Stimulated activated effector memory CD8-positive, alpha-beta T cell treated with anti-CD3 and anti-CD28 coated beads, Interleukin-12 subunit alpha, Interleukin-12 subunit beta, amount 100 ng/mL, for 72 hours (primary cell): ENCODE measurements at regions not wholly inside any gene's neighbourhood (a gene's known extent, or its start where the extent isn't known, plus 50 kb on each side); places are given as distances from the start of the nearest gene placed in this dataset.
"Not testable (repeated sequence)": the region's sequence is repeated elsewhere in the genome, so short reads cannot be mapped to it uniquely, and the experiment has no call there.

Source experiments
- ATAC-seq: fragments of 150-1000 bp; cut with Tn5 transposase; 2 replicates; pipeline ENCODE4 v1.10.0; 2021
- DNase-seq, 2 donors: peaks; one replicate each; pipeline ENCODE4 v3.0.0; 2021 to 2022; ENCODE audit warnings: low spot score in 2 of 2
- H3K27ac Mint-ChIP-seq: one replicate; pipeline ENCODE4 v1.8.0; 2022; ENCODE audit warnings: mild to moderate bottlenecking, mixed read lengths
- H3K36me3 Mint-ChIP-seq: one replicate; pipeline ENCODE4 v1.8.0; 2022; ENCODE audit warnings: mild to moderate bottlenecking, mixed read lengths
- H3K4me1 Mint-ChIP-seq: one replicate; pipeline ENCODE4 v1.8.0; 2022; ENCODE audit warnings: mixed read lengths
- H3K4me3 Mint-ChIP-seq: one replicate; pipeline ENCODE4 v1.8.0; 2022; ENCODE audit warnings: mild to moderate bottlenecking, mixed read lengths
- H3K9me3 Mint-ChIP-seq: one replicate; pipeline ENCODE4 v1.8.0; 2022; ENCODE audit warnings: mixed read lengths

DNA sequence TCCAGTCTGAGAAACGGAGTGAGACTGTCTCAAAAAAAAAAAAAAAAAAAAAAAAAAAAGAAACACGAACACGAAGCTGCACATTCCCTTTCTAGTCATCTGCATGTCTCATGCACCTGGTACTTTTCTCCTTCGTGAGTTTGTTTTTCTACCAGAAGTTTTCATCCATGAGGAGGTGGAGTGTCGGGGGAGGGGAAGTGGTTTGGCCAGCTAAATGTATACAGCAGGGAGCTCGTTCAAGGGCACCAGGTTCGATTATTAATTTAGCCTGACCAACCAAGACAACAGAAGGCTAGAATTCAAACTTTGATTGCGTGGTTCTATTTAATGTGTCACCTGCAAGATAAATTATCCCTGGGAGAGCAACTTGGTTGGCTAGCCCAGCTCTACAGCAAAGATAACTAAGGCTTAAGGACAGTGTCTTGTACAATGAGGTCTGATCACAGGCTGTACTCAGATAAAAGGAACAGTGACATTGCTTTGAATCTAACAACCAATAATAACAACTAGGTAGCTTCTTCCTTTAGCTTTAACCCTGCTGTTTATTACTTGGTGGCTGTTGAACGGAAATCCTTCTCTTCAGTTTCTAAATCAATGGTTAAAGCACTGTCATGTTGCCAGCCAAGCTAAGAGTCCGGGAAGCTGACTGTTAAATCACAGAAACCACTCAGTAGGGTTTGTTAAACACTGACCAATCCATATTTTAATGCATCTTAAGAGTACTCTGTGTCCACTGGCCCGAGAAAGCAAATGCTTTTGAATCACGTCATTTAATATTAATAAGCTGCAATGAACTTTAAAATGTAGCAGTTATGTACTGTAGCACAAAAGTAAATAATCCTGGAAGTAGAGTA lies 98.4 kb upstream of the STARD13 start:
- Mint-ChIP-seq H3K36me3 (no peaks in the 10 kb centered on the region), H3K27ac (no peak overlapping the region), H3K9me3 (no peaks in the 10 kb centered on the region), H3K4me1 (no peaks in the 10 kb centered on the region), H3K4me3 (no peak overlapping the region)
- no peak for DNase-seq
- no peak for ATAC-seq

DNA sequence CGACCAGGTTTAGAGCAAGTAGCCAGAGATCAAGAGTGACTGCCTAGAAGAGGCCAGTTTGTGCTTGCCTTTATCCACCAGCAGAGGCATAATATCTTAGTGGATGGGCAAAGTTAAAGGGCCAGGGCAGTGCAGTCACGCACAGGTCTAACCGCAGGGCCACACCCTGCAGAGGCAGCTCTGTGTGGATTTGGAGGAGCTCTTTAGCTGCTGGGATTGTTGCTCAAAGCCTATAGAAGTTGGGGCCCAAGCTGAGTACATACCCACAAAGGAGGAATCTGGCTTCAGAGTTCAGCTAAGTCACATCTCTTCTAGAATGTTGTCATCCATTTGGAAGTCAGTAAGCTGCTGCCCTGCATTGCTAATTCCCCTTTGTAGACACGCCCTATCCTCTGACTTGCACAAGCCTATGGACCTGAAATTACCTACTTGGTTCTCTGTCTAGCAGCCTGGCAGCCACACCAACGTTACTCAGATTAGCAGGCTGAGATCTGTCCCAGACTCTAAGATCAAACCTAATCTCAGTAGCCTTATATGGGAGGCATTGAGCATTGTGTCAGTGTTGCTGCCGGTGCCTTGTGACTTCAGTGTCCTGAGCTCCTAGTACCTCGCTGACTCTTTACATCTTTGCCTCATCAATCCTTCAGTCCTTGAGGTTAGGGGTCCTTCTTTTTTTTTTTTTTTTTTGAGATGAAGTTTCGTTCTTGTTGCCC lies 102.9 kb upstream of the STARD13 start:
- no peaks in the 10 kb centered on the region for H3K9me3 Mint-ChIP-seq
- H3K4me1 Mint-ChIP-seq = no peaks in the 10 kb centered on the region
- DNase-seq (no peak), ATAC-seq (peak; percentile 47)
- H3K4me3 Mint-ChIP-seq = no peak overlapping the region
- H3K36me3 Mint-ChIP-seq = no peaks in the 10 kb centered on the region
- no peak overlapping the region for H3K27ac Mint-ChIP-seq

DNA sequence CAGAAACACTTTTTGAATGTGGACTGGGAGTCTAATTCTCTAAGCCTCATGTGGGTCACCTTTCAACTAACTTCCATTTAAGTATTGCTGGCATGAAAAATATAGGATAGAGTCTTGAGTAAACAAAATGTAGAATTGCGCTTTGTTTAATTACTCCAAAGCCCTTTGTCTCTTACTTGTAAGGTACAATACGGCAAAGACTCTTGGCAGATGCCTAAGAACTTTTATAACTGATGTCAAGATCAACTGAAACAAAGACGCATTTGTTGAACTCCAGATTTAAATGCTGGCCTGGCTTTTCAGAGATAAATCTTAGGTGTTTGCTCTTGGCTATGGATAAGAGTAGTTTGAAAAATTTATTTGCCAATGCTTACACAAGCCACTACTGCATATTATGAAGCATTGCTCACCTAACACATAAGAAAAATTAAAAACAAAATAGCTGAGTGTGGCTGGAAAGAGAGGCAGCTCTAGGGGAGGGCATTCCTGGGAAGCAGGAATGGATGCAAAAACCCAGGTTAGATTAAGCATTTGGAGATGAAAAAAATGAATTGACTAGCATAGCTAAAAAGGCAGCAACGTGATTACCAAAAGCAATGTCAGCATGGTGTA lies 107.3 kb upstream of the STARD13 start:
- no peaks in the 10 kb centered on the region for H3K4me1 Mint-ChIP-seq
- no peak for DNase-seq
- H3K9me3 Mint-ChIP-seq = no peaks in the 10 kb centered on the region

DNA sequence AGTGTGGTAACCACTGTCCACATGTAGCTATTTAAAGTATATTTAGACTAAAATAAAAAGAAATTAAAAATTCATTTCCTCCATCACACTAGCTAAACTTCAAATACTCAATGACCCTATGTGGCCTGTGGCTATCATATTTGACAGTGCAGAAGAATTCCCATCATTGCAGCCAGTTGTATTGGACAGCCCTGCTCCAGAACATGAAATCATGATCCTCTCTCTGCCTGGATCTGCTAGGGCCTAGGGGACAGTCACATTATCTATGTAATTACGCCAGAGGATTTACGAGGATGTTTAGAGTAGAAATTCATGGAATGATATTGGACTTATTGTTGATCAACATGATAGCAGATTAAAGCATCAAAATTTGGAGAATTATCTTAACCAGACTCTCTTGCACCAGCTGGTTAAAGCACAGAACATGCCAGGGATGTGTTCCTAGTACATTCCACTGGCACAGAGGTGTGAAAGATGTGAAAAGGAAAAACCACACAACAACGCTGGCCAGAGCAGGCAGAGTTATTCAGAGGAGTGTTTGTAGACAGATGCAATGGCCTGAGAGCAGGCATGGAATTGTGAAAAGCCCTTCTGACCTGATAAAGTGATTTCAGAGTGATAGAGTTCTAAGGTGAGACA lies 108.9 kb upstream of the STARD13 start:
- Mint-ChIP-seq H3K4me3 (no peak overlapping the region), H3K36me3 (no peaks in the 10 kb centered on the region), H3K27ac (no peak overlapping the region), H3K9me3 (no peaks in the 10 kb centered on the region), H3K4me1 (no peaks in the 10 kb centered on the region)
- no peak for DNase-seq
- ATAC-seq = no peak

More for the DNA sequence above, 107.3 kb upstream of the STARD13 start:
- Mint-ChIP-seq H3K36me3 (no peaks in the 10 kb centered on the region), H3K4me3 (no peak overlapping the region), H3K27ac (no peak overlapping the region)
- no peak for ATAC-seq

DNA sequence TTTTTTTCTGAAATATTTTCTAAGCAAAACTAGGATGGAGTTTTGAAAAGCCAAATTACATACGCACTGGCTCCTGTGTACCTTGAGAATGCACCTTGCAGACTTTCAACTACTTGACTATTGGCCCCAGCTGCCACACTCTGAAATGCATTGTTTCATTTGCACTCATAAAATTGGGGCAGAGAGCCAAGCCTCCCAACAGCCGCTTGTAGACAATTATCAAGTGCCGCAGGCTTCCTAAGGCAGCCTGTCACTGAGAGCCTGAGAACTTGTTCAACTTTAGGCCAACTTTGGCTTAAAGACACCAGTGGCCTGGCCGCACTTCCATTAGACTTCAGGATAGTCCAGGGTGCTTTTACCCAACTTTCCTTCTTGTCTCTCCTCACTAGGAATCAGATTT lies 115.7 kb upstream of the STARD13 start:
- Mint-ChIP-seq H3K9me3 (no peaks in the 10 kb centered on the region), H3K4me3 (no peak overlapping the region), H3K36me3 (no peaks in the 10 kb centered on the region), H3K4me1 (no peaks in the 10 kb centered on the region), H3K27ac (no peak overlapping the region)
- no peak for DNase-seq
- no peak for ATAC-seq

DNA sequence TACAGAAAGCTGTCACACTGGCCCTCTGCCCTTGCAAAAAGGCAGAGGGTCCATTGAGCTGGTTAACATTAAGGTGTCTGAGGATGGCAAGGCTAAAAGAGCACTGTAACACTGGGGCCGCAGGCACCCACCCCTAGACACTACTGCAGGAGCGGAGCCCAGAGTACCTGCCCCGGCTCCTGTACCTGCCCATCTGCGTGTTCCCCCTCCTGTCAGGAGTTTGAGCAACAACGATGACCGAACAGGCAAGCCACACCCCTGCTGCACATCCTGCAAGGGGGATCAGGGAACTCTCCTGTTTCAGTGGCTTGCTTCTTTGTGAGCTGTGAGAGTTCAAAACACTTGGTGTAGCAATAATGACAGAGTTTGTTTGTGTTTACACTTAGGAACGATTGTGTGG lies 117.4 kb upstream of the STARD13 start:
- Mint-ChIP-seq H3K4me1 (no peaks in the 10 kb centered on the region), H3K9me3 (no peaks in the 10 kb centered on the region), H3K4me3 (no peak overlapping the region), H3K27ac (no peak overlapping the region), H3K36me3 (no peaks in the 10 kb centered on the region)
- DNase-seq = no peak
- ATAC-seq = no peak

DNA sequence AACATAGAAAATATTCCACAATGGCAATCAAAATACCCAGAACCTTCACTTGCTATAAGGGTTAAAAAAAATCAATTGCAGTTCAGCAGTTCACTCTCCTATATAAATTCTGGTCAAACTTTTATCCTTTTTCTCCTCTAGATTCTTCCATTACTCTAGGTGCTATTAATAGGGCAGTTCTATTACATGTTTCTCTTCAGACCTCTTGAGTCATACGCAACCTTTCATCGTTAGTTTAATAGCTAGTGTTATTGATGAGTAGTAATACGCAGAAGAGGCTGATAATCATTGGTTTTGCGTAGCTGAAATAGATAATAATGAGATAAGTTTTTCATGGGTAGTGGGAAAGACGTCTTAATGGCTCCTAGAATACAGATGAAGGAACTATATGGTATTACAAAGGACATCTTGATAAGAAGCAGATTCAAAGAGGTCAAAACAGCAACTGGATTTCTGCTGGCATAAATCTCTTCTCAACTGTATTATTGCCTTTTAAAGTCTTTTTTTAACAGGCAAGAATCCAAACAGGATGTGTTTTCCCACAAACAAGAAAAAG lies 118.3 kb upstream of the STARD13 start:
- DNase-seq = no peak
- ATAC-seq = no peak

DNA sequence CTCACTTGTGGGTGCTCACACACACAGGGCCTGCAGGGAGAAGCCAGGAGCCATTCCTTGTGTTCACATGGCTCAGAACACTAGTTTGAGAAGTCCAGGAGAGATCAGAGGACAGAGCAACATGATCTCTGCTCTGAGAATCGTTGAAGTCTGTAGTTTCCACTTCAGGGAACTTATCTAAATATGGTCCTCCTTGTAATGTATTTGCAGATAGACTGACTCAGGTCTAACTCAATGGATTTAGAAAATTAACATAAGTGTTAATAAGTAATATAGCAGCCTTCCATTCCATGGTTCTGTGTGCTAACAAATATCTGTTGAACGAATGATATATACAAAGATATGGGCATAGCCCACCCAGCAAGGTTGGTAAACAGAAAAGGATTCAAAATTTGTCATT lies 119.8 kb upstream of the STARD13 start:
- Mint-ChIP-seq H3K9me3 (no peaks in the 10 kb centered on the region), H3K27ac (no peak overlapping the region), H3K4me1 (no peaks in the 10 kb centered on the region), H3K36me3 (no peaks in the 10 kb centered on the region), H3K4me3 (no peak overlapping the region)
- DNase-seq = no peak
- ATAC-seq = no peak

More for the DNA sequence above, 118.3 kb upstream of the STARD13 start:
- Mint-ChIP-seq H3K9me3 (no peaks in the 10 kb centered on the region), H3K4me3 (no peak overlapping the region), H3K4me1 (no peaks in the 10 kb centered on the region), H3K36me3 (no peaks in the 10 kb centered on the region), H3K27ac (no peak overlapping the region)

DNA sequence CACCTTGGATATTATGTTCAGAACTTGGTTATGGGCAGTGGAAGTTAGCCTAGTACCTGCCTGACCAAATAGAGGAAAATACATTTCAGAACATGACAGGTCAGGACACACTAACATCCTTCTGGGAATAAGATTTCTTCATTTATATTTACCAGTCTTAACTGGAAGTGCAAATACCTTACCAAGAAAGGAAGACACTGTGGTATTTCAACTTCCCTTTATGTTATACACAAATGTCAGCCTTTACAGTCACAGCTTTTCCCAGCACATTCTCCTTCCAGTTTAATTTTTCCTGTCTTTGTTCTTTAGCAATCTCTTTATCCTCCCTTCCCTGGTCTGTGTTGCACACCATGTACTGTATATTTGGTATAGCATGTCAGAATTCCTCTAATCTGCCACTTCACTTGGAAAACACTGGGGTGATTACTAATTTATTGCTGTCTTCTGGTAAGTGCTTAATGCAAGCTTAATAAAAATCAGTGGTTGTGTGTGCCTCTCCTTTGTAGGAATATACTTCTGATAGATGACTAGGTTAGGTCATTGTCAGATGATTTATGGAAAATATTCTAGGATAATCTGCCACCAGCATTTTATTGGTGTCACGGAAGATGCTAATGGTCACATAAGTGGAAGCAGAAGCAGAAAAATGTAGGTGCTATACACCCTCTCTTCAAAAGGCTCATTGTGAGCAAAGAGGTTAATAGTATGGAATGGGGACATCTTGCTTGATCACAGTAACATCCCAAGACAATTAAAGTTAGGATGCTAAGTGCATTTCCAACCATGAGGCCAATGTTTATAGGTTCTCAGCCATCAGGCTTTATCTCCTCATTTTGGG lies 124.3 kb upstream of the STARD13 start:
- H3K27ac Mint-ChIP-seq = no peak overlapping the region
- no peaks in the 10 kb centered on the region for H3K4me1 Mint-ChIP-seq
- H3K36me3 Mint-ChIP-seq = no peaks in the 10 kb centered on the region
- H3K4me3 Mint-ChIP-seq = no peak overlapping the region
- ATAC-seq (no peak), DNase-seq (no peak)
- H3K9me3 Mint-ChIP-seq = no peaks in the 10 kb centered on the region

DNA sequence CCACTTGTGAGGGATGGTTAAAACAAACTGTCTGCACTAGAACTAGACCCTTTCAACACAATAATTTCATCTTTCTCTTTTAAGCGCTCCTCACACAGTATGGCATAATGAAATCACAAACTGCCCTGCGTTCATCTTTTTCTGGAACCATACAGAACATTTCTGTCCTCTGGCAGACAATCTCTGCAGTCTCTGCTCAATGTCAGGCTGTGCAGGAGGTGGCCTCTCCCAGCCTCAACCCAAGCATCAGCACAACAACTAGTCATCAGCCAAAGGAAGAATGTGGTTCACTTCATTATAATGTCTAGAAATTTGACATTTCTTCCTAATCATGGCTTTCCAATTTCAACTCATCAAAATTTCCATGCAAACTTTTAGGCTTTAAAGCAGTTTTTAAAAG lies 125.1 kb upstream of the STARD13 start:
- H3K27ac Mint-ChIP-seq = no peak overlapping the region
- no peaks in the 10 kb centered on the region for H3K36me3 Mint-ChIP-seq
- H3K9me3 Mint-ChIP-seq = no peaks in the 10 kb centered on the region
- DNase-seq (no peak), ATAC-seq (no peak)
- H3K4me1 Mint-ChIP-seq = no peaks in the 10 kb centered on the region
- H3K4me3 Mint-ChIP-seq = no peak overlapping the region

DNA sequence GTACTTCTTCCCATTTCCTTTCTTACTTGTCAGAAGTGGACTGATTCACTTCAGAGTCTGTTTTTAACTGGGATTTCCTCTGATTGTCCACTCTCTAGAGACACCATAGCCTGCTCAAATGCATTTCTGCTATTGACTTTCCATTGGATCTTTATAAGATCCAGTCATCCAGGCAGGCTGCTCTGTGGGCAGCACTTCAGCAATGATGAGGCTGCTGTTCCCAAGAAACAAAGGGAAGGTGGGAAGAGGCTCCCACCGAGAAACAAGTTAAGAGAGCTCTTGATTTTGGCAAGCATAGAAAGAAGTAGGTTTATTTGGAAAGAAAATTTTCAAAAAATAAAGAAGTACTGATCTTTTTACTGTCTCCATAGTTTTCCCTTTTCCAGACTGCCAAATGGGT lies 125.8 kb upstream of the STARD13 start:
- H3K9me3 Mint-ChIP-seq = no peaks in the 10 kb centered on the region
- DNase-seq = no peak
- H3K4me3 Mint-ChIP-seq = no peak overlapping the region
- H3K27ac Mint-ChIP-seq = no peak overlapping the region
- no peaks in the 10 kb centered on the region for H3K4me1 Mint-ChIP-seq
- ATAC-seq = no peak
- no peaks in the 10 kb centered on the region for H3K36me3 Mint-ChIP-seq

DNA sequence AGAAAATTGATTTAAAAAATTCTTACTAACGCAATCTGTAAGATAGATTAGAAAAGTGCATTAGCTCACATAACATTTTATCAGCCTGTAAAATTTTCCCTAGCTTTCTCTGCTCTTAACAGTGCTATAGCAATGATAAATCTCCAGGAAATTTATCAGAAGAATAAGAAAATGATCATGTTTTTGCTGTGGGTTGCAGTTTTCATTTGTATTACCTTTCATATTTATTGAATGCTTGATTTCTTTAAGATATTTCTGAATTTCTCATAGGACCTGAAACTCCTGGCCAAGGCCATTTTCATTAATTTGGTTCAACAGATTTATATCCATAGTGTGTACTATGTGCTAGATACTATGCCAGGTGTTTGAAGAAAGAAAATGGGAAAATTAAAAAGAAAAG lies 130.3 kb upstream of the STARD13 start:
- Mint-ChIP-seq H3K4me1 (no peaks in the 10 kb centered on the region), H3K36me3 (no peaks in the 10 kb centered on the region), H3K9me3 (peaks cover 2% of the 10 kb centered on the region), H3K27ac (no peak overlapping the region), H3K4me3 (no peak overlapping the region)
- DNase-seq (no peak), ATAC-seq (no peak)

DNA sequence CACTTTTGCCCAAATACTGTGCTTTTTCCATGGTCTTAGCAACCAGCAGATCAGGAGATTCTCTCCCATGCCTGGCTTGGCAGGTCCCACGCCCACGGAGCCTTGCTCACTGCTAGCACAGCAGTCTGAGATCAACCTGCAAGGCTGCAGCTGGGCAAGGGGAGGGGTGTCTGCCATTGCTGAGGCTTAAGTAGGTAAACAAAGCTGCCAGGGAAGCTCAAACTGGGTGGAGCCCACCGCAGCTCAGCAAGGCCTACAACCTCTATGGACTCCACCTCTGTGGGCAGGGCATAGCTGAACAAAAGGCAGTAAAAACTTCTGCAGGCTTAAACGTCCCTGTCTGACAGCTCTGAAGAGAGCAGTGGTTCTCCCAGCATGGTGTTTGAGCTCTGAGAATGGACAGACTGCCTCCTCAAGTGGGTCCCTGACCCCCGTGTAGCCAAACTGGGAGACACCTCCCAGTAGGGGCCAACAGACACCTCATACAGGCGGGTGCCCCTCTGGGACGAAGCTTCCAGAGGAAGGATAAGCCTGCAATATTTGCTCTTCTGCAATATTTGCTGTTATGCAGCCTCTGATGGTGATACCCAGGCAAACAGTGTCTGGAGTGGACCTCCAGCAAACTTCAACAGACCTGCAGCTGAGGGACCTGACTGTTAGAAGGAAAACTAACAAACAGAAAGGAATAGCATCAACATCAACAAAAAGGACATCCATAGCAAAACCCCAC lies 132.8 kb upstream of the STARD13 start:
- ATAC-seq, H3K4me1 Mint-ChIP-seq: not testable (repeated sequence)

DNA sequence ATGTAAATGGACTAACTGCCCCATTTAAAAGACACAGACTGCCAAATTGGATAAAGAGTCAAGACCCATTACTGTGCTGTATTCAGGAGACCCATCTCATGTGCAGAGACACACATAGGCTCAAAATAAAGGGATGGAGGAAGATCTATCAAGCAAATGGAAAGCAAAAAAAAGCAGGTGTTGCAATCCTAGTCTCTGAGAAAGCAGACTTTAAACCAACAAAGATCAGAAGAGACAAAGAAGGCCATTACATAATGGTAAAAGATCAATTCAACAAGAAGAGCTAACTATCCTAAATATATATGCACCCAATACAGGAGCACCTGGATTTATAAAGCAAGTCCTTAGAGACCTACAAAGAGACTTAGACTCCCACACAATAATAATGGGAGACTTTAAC lies 134.6 kb upstream of the STARD13 start:
- not testable (repeated sequence) for H3K9me3 Mint-ChIP-seq, H3K36me3 Mint-ChIP-seq, ATAC-seq, H3K4me1 Mint-ChIP-seq, DNase-seq, H3K4me3 Mint-ChIP-seq, H3K27ac Mint-ChIP-seq

More for the DNA sequence above, 132.8 kb upstream of the STARD13 start:
- H3K36me3 Mint-ChIP-seq, H3K27ac Mint-ChIP-seq, H3K9me3 Mint-ChIP-seq, DNase-seq, H3K4me3 Mint-ChIP-seq: not testable (repeated sequence)
